ENCODE measurements at regions not wholly inside any gene's neighbourhood (a gene's known extent, or its start where the extent isn't known, plus 50 kb on each side); places are given as distances from the start of the nearest gene placed in this dataset.

GRCh38 chr10:42984761-42985325 is 92.0 kb upstream of the RET start:
- no peaks in the 10 kb centered on the region for H3K79me2 ChIP-seq (ENCODE audit: insufficient read depth, low read length)
- H3K4me1 ChIP-seq (ENCODE audit: insufficient read depth, low read length) = no peaks in the 10 kb centered on the region
- no peak overlapping the region for H2AFZ ChIP-seq (ENCODE audit: low read depth, low read length)
- no peaks in the 10 kb centered on the region for H3K27me3 ChIP-seq (ENCODE audit: insufficient read depth, low read length)
- TF ChIP-seq EZH2 (IDR thresholded peaks at IDR 0.05; ENCODE audit: insufficient read depth, low read length) = no peak
- peaks cover 3% of the 10 kb centered on the region for H3K36me3 Mint-ChIP-seq (ENCODE audit: low read depth, unreplicated experiment)
- no peak overlapping the region for H3K27ac Mint-ChIP-seq (ENCODE audit: unreplicated experiment)
- peaks cover 39% of the 10 kb centered on the region for H3K27me3 Mint-ChIP-seq (ENCODE audit: low read depth, unreplicated experiment)
- H3K4me1 Mint-ChIP-seq (ENCODE audit: low read depth, unreplicated experiment) = peaks cover 7% of the 10 kb centered on the region
- H3K9me3 Mint-ChIP-seq (ENCODE audit: unreplicated experiment) = peaks cover 13% of the 10 kb centered on the region
- H4K20me1 ChIP-seq (ENCODE audit: insufficient read depth, low read length) = no peaks in the 10 kb centered on the region
- H3K9ac ChIP-seq (ENCODE audit: low read length) = no peak overlapping the region
- H3K36me3 ChIP-seq (ENCODE audit: insufficient read depth, low read length) = no peaks in the 10 kb centered on the region
- no peak overlapping the region for H3K4me3 Mint-ChIP-seq (ENCODE audit: unreplicated experiment)
- no peak overlapping the region for H3K27ac ChIP-seq (ENCODE audit: low read depth, low read length)
- no peak for FAIRE-seq
- no peak overlapping the region for H3K4me3 ChIP-seq (ENCODE audit: insufficient read depth, low read depth, low read length)
- DNase-seq (ENCODE audit: low read depth) = no peak
- H3K4me2 ChIP-seq (ENCODE audit: low read length) = no peak overlapping the region
- no peaks in the 10 kb centered on the region for H3K9me3 ChIP-seq (ENCODE audit: insufficient read depth, low read depth, low read length)

- no peak overlapping the region for H3K4me2 ChIP-seq (ENCODE audit: low read length)
- Mint-ChIP-seq H3K9me3 (ENCODE audit: unreplicated experiment) (peaks cover 13% of the 10 kb centered on the region), H3K27ac (ENCODE audit: unreplicated experiment) (no peak overlapping the region), H3K36me3 (ENCODE audit: low read depth, unreplicated experiment) (peaks cover 3% of the 10 kb centered on the region), H3K27me3 (ENCODE audit: low read depth, unreplicated experiment) (peaks cover 38% of the 10 kb centered on the region), H3K4me1 (ENCODE audit: low read depth, unreplicated experiment) (peaks cover 7% of the 10 kb centered on the region), H3K4me3 (ENCODE audit: unreplicated experiment) (no peak overlapping the region)
- H3K9ac ChIP-seq (ENCODE audit: low read length) = no peak overlapping the region
- FAIRE-seq (no peak), DNase-seq (ENCODE audit: low read depth) (no peak)
- H3K4me3 ChIP-seq (ENCODE audit: insufficient read depth, low read depth, low read length) = no peak overlapping the region
- no peak overlapping the region for H3K27ac ChIP-seq (ENCODE audit: low read depth, low read length)
- no peak overlapping the region for H2AFZ ChIP-seq (ENCODE audit: low read depth, low read length)
- H4K20me1 ChIP-seq (ENCODE audit: insufficient read depth, low read length) = no peaks in the 10 kb centered on the region
- no peaks in the 10 kb centered on the region for H3K36me3 ChIP-seq (ENCODE audit: insufficient read depth, low read length)
- no peaks in the 10 kb centered on the region for H3K4me1 ChIP-seq (ENCODE audit: insufficient read depth, low read length)
- no peaks in the 10 kb centered on the region for H3K27me3 ChIP-seq (ENCODE audit: insufficient read depth, low read length)
- no peaks in the 10 kb centered on the region for H3K79me2 ChIP-seq (ENCODE audit: insufficient read depth, low read length)
- no peak for TF ChIP-seq CTCF (IDR thresholded peaks at IDR 0.05; ENCODE audit: insufficient read depth, low read depth, low read length)
- no peak for TF ChIP-seq EZH2 (IDR thresholded peaks at IDR 0.05; ENCODE audit: insufficient read depth, low read length)
- no peaks in the 10 kb centered on the region for H3K9me3 ChIP-seq (ENCODE audit: insufficient read depth, low read depth, low read length)
These were observed 91.2 kb upstream of the RET start for GRCh38 chr10:42985436-42986316.

GRCh38 chr10:42986633-42987032 is 90.2 kb upstream of the RET start:
- H3K9ac ChIP-seq (ENCODE audit: low read length) = no peak overlapping the region
- no peak overlapping the region for H3K27ac ChIP-seq (ENCODE audit: low read depth, low read length)
- H3K27me3 ChIP-seq (ENCODE audit: insufficient read depth, low read length) = no peaks in the 10 kb centered on the region
- no peak overlapping the region for H3K4me2 ChIP-seq (ENCODE audit: low read length)
- H3K9me3 ChIP-seq (ENCODE audit: insufficient read depth, low read depth, low read length) = no peaks in the 10 kb centered on the region
- Mint-ChIP-seq H3K27ac (ENCODE audit: unreplicated experiment) (no peak overlapping the region), H3K4me3 (ENCODE audit: unreplicated experiment) (no peak overlapping the region), H3K4me1 (ENCODE audit: low read depth, unreplicated experiment) (peaks cover 7% of the 10 kb centered on the region), H3K27me3 (ENCODE audit: low read depth, unreplicated experiment) (peaks cover 35% of the 10 kb centered on the region), H3K9me3 (ENCODE audit: unreplicated experiment) (peaks cover 13% of the 10 kb centered on the region), H3K36me3 (ENCODE audit: low read depth, unreplicated experiment) (peaks cover 3% of the 10 kb centered on the region)
- no peaks in the 10 kb centered on the region for H3K36me3 ChIP-seq (ENCODE audit: insufficient read depth, low read length)
- no peaks in the 10 kb centered on the region for H4K20me1 ChIP-seq (ENCODE audit: insufficient read depth, low read length)
- H3K4me1 ChIP-seq (ENCODE audit: insufficient read depth, low read length) = no peaks in the 10 kb centered on the region
- H3K4me3 ChIP-seq (ENCODE audit: insufficient read depth, low read depth, low read length) = no peak overlapping the region
- DNase-seq (ENCODE audit: low read depth) (no peak), FAIRE-seq (no peak)
- no peaks in the 10 kb centered on the region for H3K79me2 ChIP-seq (ENCODE audit: insufficient read depth, low read length)
- TF ChIP-seq EZH2 (IDR thresholded peaks at IDR 0.05; ENCODE audit: insufficient read depth, low read length) (no peak), CTCF (IDR thresholded peaks at IDR 0.05; ENCODE audit: insufficient read depth, low read depth, low read length) (no peak)
- no peak overlapping the region for H2AFZ ChIP-seq (ENCODE audit: low read depth, low read length)

Data from astrocyte (in vitro differentiated cells and primary cell).